Neural progenitor cell (in vitro differentiated cells): ENCODE measurements at regions not wholly inside any gene's neighbourhood (a gene's known extent, or its start where the extent isn't known, plus 50 kb on each side); places are given as distances from the start of the nearest gene placed in this dataset.

ENCODE experiments used
- DNase-seq: peaks from one replicate; pipeline ENCODE4 v3.0.0-alpha.2; 2016; ENCODE audit warnings: low spot score
- H2AFZ ChIP-seq: fragments of 200-600 bp; sonication (generic); replicated peaks from 2 replicates; pipeline ENCODE4 v1.6.1; 2016; ENCODE audit warnings: antibody characterized with exemption
- H3F3A ChIP-seq: fragments of 200-600 bp; sonication (generic); 2 replicates; pipeline ENCODE4 v1.6.1; 2016; ENCODE audit warnings: antibody characterized with exemption, low read depth
- H3K27ac ChIP-seq: fragments of 200-600 bp; sonication (generic); 2 replicates; pipeline ENCODE4 v1.5.1; 2016; ENCODE audit warnings: mild to moderate bottlenecking
- H3K27me3 ChIP-seq: fragments of 200-600 bp; sonication (generic); 2 replicates; pipeline ENCODE4 v1.6.1; 2016; ENCODE audit warnings: mild to moderate bottlenecking, moderate library complexity
- H3K36me3 ChIP-seq: fragments of 200-600 bp; sonication (generic); 2 replicates; pipeline ENCODE4 v1.5.1; 2016
- H3K4me1 ChIP-seq: fragments of 200-600 bp; sonication (generic); 2 replicates; pipeline ENCODE4 v1.6.1; 2016; ENCODE audit warnings: mixed run types
- H3K4me2 ChIP-seq: fragments of 200-600 bp; sonication (generic); 2 replicates; pipeline ENCODE4 v1.6.1; 2016
- H3K4me3 ChIP-seq: fragments of 200-600 bp; sonication (generic); 2 replicates; pipeline ENCODE4 v1.5.1; 2016
- H3K79me2 ChIP-seq: fragments of 200-600 bp; sonication (generic); 2 replicates; pipeline ENCODE4 v1.6.1; 2016; ENCODE audit warnings: low read depth
- H3K9ac ChIP-seq: fragments of 200-600 bp; sonication (generic); 2 replicates; pipeline ENCODE4 v1.6.1; 2016
- H3K9me3 ChIP-seq: fragments of 200-600 bp; sonication (generic); 2 replicates; pipeline ENCODE4 v1.5.1; 2016; ENCODE audit warnings: low read depth
- H4K20me1 ChIP-seq: fragments of 200-600 bp; sonication (generic); 2 replicates; pipeline ENCODE4 v1.6.1; 2016; ENCODE audit warnings: low read depth
- H3K27ac Mint-ChIP-seq: 3 replicates; pipeline ENCODE4 v1.8.0; 2021; ENCODE audit warnings: mixed read lengths
- H3K27me3 Mint-ChIP-seq: 2 replicates; pipeline ENCODE4 v1.8.0; 2022; ENCODE audit warnings: low read depth, mild to moderate bottlenecking, inconsistent platforms, moderate library complexity, mixed read lengths; ENCODE audit not compliant: insufficient read depth
- H3K36me3 Mint-ChIP-seq: 3 replicates; pipeline ENCODE4 v1.8.0; 2021; ENCODE audit warnings: mixed read lengths
- H3K4me1 Mint-ChIP-seq: 3 replicates; pipeline ENCODE4 v1.8.0; 2021; ENCODE audit warnings: mixed read lengths
- H3K4me3 Mint-ChIP-seq: 3 replicates; pipeline ENCODE4 v1.8.0; 2021; ENCODE audit warnings: mild to moderate bottlenecking, moderate library complexity, mixed read lengths
- H3K9me3 Mint-ChIP-seq: 3 replicates; pipeline ENCODE4 v1.8.0; 2020; ENCODE audit warnings: mixed read lengths
- CTCF ChIP-seq: fragments of 200-600 bp; sonication (generic); IDR thresholded peaks from 2 replicates; pipeline ENCODE4 v1.5.1; 2017; ENCODE audit warnings: antibody characterized with exemption, mild to moderate bottlenecking
- EZH2 ChIP-seq: fragments of 200-600 bp; sonication (generic); IDR thresholded peaks from 2 replicates; pipeline ENCODE4 v1.6.1; 2017; ENCODE audit warnings: antibody characterized with exemption, mild to moderate bottlenecking, moderate library complexity
- EZH2phosphoT487 ChIP-seq: fragments of 200-600 bp; sonication (generic); IDR thresholded peaks from 2 replicates; pipeline ENCODE4 v1.6.1; 2017; ENCODE audit warnings: antibody characterized with exemption

- H3K9ac ChIP-seq = no peak overlapping the region
- Mint-ChIP-seq H3K9me3 (no peaks in the 10 kb centered on the region), H3K4me1 (no peaks in the 10 kb centered on the region), H3K4me3 (no peak overlapping the region), H3K36me3 (no peaks in the 10 kb centered on the region), H3K27ac (no peak overlapping the region), H3K27me3 (no peaks in the 10 kb centered on the region)
- H3K4me3 ChIP-seq = no peak overlapping the region
- H3K36me3 ChIP-seq = no peaks in the 10 kb centered on the region
- H3K9me3 ChIP-seq = no peaks in the 10 kb centered on the region
- no peaks in the 10 kb centered on the region for H3F3A ChIP-seq
- H4K20me1 ChIP-seq = no peaks in the 10 kb centered on the region
- H3K27ac ChIP-seq = no peak overlapping the region
- no peaks in the 10 kb centered on the region for H3K79me2 ChIP-seq
- H3K27me3 ChIP-seq = no peaks in the 10 kb centered on the region
- DNase-seq = no peak
- no peaks in the 10 kb centered on the region for H3K4me1 ChIP-seq
- no peak overlapping the region for H3K4me2 ChIP-seq
- TF ChIP-seq EZH2phosphoT487 = no peak
- no peak for TF ChIP-seq EZH2
- no peak for TF ChIP-seq CTCF
- H2AFZ ChIP-seq = no peak overlapping the region
Measured at GRCh38 chr3:82764521-82764920, 1003.1 kb upstream of the GBE1 start.

DNA sequence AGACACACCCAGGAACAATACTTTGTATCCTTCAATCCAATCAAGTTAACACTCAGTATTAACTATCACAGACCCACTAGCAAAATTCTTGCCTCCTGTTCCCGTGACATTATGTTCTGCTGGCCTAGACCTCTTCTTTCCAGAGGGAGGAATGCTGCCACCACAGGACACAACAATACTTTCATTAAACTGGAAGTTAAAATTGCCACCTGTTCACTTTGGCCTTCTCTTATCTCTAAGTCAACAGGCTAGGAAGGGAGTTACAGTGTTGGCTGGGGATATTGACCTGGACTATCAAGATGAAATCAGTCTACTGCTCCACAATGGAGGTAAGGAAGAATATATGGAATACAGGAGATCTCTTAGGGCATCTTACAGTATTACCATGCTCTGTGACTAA lies 1000.4 kb upstream of the GBE1 start:
- Histone ChIP-seq H3K4me2 (no peak overlapping the region), H3K9me3 (no peaks in the 10 kb centered on the region), H3K27me3 (no peaks in the 10 kb centered on the region), H3K4me3 (no peak overlapping the region), H3K27ac (no peak overlapping the region), H3K9ac (no peak overlapping the region), H2AFZ (no peak overlapping the region), H3K4me1 (no peaks in the 10 kb centered on the region), H3F3A (no peaks in the 10 kb centered on the region), H4K20me1 (no peaks in the 10 kb centered on the region), H3K36me3 (no peaks in the 10 kb centered on the region), H3K79me2 (no peaks in the 10 kb centered on the region)
- no peaks in the 10 kb centered on the region for H3K4me1 Mint-ChIP-seq
- TF ChIP-seq EZH2 (no peak), CTCF (no peak), EZH2phosphoT487 (no peak)
- H3K36me3 Mint-ChIP-seq = no peaks in the 10 kb centered on the region
- DNase-seq = no peak
- H3K27ac Mint-ChIP-seq = no peak overlapping the region
- no peaks in the 10 kb centered on the region for H3K9me3 Mint-ChIP-seq
- no peaks in the 10 kb centered on the region for H3K27me3 Mint-ChIP-seq
- no peak overlapping the region for H3K4me3 Mint-ChIP-seq

DNA sequence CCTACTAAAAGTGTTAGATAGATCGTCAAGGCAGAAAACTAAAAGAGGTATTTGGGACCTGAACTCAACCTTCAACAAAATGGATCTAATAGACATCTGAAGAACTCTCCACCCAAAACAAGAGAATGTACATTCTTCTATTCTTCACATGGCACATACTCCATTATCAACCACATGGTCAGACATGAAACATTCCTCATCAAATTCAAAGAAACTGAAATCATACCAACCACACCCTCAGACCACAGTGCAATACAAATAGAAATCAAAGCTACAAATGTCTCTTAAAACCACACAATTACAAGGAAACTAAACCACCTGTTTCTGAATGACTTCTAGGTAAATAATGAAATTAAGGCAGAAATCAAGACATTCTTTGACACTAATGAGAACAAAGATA lies 984.1 kb upstream of the GBE1 start:
- no peaks in the 10 kb centered on the region for H3K27me3 Mint-ChIP-seq
- H3K4me1 ChIP-seq = peaks cover 4% of the 10 kb centered on the region
- H3K27ac Mint-ChIP-seq = no peak overlapping the region

More for the DNA sequence above, 984.1 kb upstream of the GBE1 start:
- no peak overlapping the region for H3K4me3 Mint-ChIP-seq
- Histone ChIP-seq H3K9me3 (no peaks in the 10 kb centered on the region), H3K27ac (no peak overlapping the region), H3F3A (no peaks in the 10 kb centered on the region), H2AFZ (no peak overlapping the region), H3K36me3 (no peaks in the 10 kb centered on the region), H3K27me3 (no peaks in the 10 kb centered on the region), H3K79me2 (no peaks in the 10 kb centered on the region), H3K4me3 (no peak overlapping the region), H4K20me1 (no peaks in the 10 kb centered on the region), H3K9ac (no peak overlapping the region), H3K4me2 (no peak overlapping the region)
- TF ChIP-seq CTCF (no peak), EZH2 (no peak), EZH2phosphoT487 (no peak)
- no peaks in the 10 kb centered on the region for H3K9me3 Mint-ChIP-seq
- peaks cover 4% of the 10 kb centered on the region for H3K4me1 Mint-ChIP-seq
- H3K36me3 Mint-ChIP-seq = no peaks in the 10 kb centered on the region
- no peak for DNase-seq
